ENCODE measurements at regions not wholly inside any gene's neighbourhood (a gene's known extent, or its start where the extent isn't known, plus 50 kb on each side); places are given as distances from the start of the nearest gene placed in this dataset.
"Not testable (repeated sequence)": the region's sequence is repeated elsewhere in the genome, so short reads cannot be mapped to it uniquely, and the experiment has no call there.

DNA sequence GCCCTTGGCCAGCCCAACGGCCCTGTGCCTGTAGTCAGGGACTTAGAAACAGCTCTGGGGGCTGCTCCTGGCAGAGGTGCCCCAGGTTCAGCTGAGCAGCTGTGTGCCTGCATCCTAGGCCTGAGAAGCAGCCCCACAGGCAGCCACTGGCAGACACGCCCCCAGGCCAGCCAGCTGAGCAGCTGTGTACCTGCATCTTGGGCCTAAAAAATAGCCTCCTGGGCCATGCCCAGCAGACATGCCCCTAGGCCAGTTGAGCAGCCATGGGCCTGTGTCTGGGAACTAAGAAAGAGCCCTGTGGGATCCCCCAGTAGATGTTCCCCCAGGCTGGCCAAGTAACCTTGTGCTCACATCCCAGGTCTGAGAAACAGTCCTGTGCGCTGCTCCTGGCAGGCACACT lies 64.0 kb downstream of the TBR1 start:
- no peak for DNase-seq

DNA sequence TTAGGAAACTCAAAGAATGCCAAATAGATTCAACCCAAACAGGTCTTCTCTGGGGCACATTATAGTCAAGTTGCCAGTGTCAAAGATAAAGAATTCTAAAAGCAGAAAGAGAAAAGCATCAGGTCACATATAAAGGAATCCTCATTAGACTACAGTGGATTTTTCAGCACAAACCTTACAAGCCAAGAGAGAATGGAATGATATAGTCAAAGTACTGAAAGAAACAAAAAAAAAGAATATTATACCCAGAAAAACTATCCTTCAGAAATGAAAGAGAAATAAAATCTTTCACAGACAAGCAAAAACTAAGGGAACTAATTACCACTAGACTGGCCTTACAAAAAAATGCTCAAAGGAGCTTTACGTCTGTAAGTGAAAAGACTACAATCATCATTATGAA lies 65.5 kb downstream of the TBR1 start:
- DNase-seq = no peak

DNA sequence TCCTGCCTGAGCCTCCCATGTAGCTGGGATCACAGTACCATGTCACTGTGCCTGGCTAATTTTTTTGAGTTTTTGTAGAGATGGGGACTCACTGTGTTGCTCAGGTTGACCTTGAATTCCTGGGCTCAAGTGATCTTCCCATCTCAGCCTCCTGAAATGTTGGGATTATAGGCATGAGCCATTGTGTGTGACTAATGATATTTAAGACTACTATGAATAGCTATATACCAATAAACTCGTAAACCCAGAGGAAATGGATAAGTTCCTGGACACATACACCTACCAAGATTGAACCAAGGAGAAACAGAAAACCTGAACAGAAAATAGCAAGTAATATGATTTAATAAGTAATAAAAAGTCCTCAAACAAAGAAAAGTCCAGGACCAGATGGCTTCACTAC lies 68.0 kb downstream of the TBR1 start:
- DNase-seq = no peak

DNA sequence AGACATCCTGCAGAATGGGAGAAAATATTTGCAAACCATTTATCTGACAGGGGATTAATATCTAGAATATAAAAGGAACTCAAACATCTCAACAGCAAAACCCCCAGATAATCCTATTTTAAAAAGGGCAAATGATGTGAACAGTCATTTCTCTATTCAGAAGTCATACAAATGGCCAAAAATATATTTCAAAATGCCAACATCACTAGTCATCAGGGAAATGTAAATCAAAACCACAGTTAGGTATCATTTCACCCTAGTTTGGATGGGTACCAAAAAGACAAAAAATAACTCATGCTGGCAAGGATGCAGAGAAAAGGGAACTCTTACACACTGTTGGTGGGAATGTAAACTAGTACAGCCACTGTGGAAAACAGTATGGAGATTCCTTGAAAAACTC lies 70.0 kb downstream of the TBR1 start:
- no peak for DNase-seq

DNA sequence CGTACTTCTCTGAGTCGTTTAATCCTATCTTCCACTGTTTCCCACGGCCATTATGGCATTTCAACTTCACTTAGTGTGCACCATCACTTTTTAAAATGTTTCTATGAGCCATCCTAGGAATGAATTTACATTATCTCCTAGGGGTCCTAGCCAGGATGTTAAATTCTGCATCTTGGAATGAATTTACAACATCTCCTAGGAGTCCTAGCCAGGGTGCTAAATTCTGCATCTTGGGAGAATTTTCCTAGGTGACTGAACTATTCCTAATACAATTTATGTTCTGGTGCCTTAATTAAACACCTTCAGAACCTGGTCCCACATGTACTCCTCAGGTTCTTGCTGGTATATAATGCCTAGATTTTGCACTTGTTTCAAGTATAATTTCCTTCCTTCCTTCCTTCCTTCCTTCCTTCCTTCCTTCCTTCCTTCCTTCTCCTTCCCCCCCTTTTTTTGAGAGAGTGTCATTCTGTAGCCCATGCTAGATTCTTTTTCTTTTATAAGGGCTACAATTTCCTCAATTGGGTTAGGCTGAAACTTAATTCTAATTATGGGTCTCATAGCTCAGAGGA lies 72.1 kb downstream of the TBR1 start:
- DNase-seq = no peak

DNA sequence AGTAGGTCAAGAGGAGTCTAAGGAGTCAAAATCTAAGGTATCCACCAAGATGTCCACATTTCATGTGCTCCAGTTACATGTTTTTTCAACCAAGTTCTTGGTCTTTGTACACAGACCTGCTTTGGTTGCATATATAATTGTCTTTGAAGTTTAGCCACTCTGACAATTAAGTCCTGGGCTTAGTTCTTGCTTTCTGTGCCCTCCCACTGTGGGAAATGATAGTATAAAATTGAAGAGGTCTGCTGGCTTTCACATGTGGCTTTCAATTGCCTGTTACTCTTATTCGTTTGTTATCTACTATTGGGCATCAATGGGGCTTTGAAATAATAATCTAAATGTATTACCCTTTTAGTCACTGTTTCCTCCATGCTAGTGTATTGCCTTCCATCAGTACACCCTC lies 72.8 kb downstream of the TBR1 start:
- DNase-seq = no peak

DNA sequence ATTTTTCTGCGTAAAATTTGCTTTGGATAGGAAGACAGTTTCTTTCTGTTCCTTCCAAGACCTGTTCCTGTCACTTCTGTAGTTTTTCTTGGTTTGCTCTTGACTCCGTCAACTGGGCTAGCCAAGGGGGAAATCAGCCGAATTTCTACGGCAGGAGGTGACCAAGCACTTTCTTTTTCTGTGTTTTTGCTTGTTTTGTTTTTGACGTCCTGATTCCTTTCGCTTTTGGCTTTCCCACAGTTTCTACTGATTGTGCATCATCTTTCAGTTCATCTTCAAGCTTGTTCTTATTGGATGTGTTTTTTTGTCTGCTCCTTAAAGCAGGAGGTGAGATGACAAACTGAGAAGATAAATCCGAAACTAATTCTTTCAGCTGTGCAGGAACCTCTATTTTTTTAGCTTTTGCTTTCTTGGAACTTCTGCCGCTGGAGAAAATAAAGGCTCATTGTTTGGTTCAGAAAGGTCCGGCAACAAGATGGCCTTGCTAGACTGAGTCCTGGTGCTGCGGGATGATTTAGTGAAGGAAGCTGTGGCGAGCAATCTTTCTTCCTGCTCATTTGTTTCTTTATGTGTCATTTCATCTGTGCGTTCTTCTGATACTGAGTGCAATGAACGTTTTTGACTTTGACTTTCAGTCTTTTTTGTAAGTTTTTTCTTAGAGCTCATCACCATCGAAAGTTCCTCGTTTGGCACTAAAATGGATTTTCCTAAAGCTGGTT lies 85.0 kb downstream of the TBR1 start:
- DNase-seq = not testable (repeated sequence)

DNA sequence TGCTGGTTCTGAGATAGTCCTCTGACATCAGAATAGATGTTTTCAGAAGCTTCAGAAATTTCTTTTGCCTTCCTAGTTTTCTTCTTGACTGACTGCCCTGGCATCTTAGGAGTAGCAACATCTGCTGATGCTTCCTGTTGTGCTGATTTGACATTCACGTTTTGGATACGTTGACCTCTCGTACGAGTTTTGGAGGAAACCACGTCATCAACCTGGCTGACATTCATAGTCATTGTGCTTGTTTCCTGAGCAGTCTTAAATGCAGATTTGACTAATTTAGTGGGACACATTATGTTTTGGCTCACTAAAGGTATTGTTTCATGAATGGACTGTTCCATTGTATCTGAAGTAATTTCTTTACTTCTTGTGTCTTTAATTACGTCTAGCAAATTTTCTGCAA lies 86.2 kb downstream of the TBR1 start:
- DNase-seq = not testable (repeated sequence)

DNA sequence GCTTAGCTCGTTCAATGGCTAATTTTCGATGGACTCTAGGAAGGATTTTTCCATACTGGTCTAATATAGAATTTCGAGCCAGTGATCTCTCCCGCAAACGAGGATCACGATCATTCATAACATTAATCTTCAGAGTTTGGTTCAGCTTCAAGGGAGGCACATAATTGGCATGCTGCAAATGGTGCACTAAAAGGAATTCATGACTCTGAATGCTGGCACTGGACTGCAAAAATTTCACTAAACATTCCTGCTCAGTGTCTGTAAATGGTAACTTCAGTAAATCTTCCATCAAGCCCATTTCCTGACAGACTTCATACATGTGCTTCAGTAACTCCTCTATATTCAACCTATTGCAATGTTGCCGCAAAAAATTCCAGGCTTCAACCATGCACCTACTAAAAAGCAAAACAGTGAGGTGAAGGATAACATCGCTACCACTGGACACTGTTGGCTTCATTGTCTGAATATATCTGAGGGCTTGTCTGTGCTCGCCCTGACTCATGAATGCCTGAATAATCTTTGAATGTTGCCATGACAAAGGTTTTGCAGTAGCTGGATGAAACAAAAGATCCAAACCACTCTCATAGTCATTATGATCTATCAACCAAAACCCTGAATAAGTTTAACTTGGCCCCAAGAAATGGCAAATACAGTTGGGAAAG lies 88.7 kb downstream of the TBR1 start:
- not testable (repeated sequence) for DNase-seq

DNA sequence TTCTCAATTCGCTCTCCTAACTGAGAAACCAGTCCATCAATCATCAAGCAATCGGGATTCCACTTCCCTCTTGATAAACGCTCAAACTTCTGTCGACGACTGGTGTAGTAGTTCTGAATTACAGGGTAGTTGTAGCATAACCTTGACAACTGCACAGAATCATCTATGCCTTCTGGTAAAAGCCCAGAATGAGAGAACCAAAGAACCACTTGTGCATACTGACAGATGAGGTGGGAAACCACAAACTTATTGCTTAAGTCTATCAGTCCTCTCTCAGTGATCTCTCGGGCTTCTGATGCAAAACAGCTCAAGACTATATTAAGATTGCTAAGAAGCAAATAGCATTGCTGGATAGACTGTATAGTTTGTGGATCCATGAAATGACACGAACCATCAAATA lies 89.4 kb downstream of the TBR1 start:
- not testable (repeated sequence) for DNase-seq

DNA sequence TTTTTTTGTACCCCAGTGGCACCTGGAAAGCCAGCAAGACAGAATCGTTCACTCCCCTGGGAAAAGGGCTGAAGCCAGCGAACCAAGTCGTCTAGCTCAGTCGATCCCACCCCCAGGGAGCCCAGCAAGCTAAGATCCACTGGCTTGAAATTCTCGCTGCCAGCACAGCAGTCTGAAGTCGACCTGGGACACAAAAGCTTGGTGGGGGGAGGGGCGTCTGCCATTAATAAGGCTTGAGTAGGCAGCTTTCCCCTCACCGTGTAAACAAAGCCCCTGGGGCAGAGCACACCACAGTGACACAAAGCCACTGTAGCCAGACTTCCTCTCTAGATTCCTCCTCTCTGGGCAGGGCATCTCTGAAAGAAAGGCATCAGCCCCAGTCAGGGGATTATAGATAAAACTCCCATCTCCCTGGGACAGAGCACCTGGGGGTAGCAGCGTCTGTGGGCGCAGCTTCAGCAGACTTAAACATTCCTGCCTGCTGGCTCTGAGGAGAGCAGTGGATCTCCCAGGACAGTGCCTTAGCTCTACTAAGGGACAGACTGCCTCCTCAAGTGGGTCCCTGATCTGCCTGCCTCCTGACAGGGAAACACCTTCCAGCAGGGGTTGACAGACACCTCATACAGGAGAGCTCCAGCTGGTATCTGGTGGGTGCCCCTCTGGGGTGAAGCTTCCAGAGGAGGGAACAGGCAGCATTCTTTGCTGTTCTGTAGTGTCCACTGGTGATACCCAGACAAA lies 97.4 kb downstream of the TBR1 start:
- DNase-seq = peak; percentile 68

DNA sequence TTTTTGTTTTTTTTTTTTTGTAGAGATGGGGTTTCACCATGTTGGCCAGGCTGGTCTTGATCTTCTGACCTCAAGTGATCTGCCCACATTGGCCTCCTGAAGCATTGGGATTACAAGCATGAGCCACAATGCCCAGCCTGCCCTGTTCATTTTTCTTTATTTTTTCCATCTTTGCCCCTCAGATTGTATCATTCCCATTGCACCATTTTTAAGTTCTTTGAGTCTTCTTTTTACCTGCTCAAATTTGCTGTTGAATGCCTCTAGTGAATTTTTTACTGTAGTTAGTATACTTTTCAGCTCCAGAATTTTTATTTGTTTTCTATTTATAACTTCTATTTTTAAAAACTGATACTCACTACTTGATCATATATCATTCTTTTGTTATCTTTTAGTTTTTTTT lies 101.4 kb upstream of the SLC4A10 start:
- DNase-seq = no peak

DNA sequence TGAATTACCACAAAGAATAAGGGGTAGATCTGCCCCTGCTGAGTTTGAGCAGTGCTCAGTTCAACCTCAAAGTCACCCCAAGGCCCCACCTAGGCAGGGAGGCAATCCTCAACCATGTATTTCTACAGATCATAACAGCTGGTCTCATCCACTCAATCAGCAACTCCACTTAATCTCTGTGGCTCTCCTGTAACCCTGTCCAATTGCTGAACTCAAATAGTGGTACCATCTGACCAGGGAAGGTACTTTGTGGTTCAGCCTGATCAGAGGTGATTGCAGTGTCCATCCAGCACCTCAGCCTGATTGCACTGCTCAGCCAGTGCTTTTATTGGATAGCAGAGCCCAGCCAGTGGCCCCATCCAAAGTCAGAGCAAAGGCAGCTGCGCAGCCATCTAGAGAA lies 91.0 kb upstream of the SLC4A10 start:
- no peak for DNase-seq

DNA sequence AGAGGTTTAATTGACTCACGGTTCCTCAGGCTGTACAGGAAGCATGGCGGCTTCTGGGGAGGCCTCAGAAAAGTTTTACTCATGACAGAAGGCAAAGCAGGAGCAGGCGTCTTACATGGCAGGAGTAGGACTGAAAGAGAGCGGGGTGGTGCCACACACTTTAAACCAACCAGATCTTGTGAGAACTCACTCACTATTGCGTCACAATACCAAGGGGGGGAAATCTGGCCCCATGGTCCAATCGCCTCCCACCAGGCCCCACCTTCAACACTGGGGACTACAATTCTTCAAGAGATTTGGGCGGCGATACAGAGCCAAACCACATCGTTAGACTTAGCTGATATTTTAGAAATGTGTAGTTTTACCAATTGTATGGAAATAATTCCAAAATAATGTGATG lies 77.6 kb upstream of the SLC4A10 start:
- no peak for DNase-seq

DNA sequence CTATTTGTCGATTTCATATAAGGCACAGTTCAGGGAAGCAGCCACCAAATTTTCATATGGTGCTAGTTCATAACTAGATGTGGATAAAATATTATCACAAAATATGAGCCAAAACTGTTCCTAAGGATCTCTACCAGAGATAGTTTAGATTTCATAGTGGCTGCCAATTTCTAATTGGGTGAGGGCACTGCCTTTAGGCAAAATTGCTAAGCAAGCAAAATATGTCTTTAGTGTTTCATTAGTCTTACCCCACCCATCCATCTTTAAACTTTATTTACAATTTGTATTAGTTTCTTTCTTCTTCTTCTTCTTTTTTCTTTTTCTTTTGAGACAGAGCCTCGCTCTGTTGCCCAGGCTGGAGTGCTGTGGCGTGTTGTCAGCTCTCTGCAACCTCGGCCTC lies 77.1 kb upstream of the SLC4A10 start:
- no peak for DNase-seq

DNA sequence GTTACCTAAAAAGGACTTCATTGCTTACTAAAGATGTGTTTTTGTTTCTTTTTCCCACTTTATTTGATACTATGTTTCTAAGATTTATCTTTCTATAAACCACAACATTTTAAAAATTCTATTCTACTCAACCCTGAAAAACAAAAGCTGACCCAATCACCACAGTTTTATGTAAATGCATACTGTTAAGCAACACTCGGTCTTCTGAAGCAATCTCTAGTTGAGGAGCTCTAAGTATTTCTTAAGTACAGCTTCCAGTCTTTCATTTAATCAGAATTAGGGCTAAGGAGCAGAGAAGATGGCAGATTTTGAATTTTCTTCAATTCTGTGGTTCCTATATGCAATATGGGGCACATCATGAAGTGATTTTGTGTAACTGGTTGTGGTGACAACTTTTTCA lies 72.2 kb upstream of the SLC4A10 start:
- no peak for DNase-seq

DNA sequence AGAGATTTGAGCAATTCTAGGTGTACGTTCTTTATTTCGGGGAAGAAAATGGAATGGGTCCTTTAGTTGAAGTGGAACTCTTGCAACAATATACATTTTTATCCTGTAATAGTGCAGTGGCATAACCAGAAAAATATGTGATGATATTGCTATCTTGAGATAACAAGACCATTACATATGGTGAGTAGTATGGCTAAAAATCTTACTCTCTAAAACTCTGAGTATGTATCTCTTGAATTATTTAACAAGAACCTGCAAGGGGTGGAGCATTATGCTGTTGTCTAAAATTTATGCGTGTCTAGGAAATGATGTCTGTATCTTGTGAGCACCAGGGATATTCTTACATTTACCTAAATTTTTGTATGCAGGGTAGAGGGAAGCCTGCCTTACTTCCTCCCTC lies 68.4 kb upstream of the SLC4A10 start:
- DNase-seq = no peak

DNA sequence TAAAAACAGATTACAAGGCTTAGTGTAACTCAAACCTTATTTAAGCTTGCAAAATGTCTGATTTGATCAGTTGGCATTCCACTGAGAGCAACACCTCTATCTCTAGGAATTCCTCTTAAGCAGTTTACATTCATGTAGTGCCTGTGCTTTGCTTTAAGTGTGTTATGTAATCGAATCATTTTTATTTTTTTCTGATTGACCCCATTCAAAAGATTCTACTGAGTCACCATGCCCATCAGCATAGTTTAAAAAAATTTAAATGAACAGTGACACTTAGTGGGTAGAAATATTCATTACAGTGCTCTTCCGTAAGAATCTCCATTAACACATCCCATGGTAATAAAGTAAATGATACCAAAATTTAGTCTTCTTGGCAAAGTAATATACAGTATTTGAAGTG lies 67.8 kb upstream of the SLC4A10 start:
- no peak for DNase-seq

DNA sequence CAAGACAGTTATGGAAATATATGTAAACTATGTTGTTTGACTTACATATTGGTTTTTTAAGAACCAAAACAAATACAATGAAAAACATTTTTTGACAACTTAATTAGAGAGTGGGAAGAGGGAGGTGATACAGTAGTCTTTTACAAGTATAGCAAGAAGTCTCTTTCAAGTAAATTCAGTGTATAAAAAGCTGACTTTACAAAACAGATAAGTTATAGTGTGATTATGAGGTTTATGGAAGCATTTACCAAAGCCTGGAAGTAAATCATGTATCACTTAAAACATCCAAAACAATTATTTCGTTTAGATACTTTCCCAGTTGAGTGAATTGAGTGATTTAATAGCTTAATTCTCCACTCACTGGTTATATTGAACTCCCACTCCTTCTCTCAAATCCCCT lies 66.7 kb upstream of the SLC4A10 start:
- DNase-seq = no peak

DNA sequence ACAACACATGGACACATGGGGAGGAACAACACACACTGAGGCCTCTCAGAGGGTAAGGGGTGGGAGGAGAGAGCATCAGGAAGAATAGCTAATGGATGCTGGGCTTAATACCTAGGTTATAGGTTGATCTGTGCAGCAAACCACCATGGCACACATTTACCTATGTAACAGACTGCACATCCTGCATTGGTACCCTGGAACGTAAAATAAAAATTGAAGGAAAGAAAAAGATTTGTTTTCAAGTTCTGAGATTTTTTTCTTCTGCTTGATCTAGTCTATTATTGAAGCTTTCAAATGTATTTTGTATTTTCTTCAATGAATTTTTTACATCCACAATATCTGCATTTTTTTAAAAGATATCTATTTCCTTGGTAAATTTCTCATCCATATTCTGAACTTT lies 59.3 kb upstream of the SLC4A10 start:
- DNase-seq = no peak

DNA sequence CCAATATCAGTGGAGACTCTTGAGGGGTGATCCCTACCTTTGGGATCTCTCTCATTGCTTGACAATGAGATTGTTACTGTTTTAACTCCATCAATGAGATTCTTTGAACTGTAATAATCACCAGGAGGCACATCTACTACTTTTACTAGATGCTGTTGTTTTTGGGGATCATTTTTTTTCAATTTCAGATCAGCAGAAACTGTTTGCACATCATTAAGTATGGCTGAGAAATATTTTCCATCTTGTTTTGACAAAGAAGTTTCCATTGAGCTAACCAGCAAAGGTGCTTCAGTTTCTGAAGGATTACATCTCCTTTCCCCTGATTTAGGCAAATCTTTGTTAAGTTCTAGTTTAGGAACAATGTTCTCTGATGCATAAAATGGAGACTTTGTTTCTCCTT lies 54.8 kb upstream of the SLC4A10 start:
- DNase-seq = no peak

DNA sequence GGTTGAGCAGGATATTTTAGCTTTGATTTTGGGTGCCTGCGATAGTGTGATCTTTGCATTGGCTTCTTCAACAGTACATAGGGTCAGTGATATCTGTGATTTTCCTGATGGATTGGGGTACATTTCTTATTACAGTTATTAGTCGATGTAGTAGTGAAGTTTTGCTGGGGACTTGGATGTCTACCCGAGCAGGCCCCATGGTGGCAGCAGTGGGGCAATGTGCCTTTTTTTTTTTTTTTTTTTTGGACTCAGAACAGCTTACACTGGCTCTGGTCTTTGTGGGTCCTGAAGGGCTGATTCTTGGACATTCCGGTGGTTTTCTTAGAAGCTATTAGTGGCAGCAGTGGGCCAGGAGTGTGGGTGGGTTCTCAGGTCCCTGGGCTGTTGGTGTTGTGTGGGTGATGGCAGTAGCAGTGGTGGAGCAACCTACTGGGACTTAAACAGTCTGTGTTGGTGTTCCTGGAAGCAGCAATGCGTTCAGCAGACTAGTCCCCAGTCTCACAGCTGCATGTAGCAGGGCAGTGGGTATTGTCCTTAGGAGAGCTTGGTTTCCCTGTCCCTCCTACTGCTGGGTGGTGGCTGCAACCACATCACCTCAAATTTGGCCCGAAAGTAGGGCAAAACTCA lies 53.7 kb upstream of the SLC4A10 start:
- no peak for DNase-seq

DNA sequence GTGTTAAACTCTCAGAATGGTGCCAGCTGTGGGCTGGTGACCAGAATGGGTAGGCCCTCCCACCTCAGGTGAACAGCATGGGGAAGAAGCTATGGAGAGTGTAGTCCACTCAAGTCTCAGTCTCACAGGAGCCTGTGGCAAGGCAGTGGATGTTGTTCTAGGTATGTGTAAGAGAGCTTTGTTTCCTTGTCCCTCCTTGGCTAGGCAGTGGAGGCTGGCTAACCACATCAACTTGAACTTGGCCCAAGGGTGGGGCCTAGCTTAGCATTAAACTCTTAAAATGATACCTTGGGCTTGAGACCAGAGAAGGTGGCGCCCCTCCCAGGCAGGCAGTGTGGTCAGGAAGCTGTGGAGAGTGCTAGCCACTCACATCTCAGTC lies 53.2 kb upstream of the SLC4A10 start:
- DNase-seq = no peak

Measured in islet precursor cell (in vitro differentiated cells).